KMS-11 (cell line): ENCODE measurements at regions not wholly inside any gene's neighbourhood (a gene's known extent, or its start where the extent isn't known, plus 50 kb on each side); places are given as distances from the start of the nearest gene placed in this dataset.

ENCODE experiments used
- H2AFZ ChIP-seq: fragments of 200-600 bp; sonication (generic); 2 replicates; pipeline ENCODE4 v1.6.1; 2016; ENCODE audit warnings: antibody characterized with exemption, mixed run types, low read depth
- H3K27ac ChIP-seq: fragments of 200-600 bp; sonication (generic); 2 replicates; pipeline ENCODE4 v1.6.1; 2016; ENCODE audit warnings: mild to moderate bottlenecking, mixed run types
- H3K27me3 ChIP-seq: fragments of 200-600 bp; sonication (generic); 2 replicates; pipeline ENCODE4 v1.6.1; 2017; ENCODE audit warnings: mild to moderate bottlenecking, low read depth, mixed run types, moderate library complexity; ENCODE audit not compliant: insufficient read depth
- H3K36me3 ChIP-seq: fragments of 200-600 bp; sonication (generic); 2 replicates; pipeline ENCODE4 v1.6.1; 2017; ENCODE audit warnings: mild to moderate bottlenecking, mixed run types; ENCODE audit not compliant: insufficient read depth
- H3K4me1 ChIP-seq: fragments of 200-600 bp; sonication (generic); 2 replicates; pipeline ENCODE4 v1.6.1; 2016; ENCODE audit warnings: mild to moderate bottlenecking, low read depth, mixed run types; ENCODE audit not compliant: poor library complexity, severe bottlenecking
- H3K4me2 ChIP-seq: fragments of 200-600 bp; sonication (generic); 2 replicates; pipeline ENCODE4 v1.7.0; 2016; ENCODE audit warnings: mild to moderate bottlenecking, mixed run types
- H3K4me3 ChIP-seq: fragments of 200-600 bp; sonication (generic); IDR thresholded peaks from 2 replicates; pipeline ENCODE4 v1.6.1; 2017; ENCODE audit warnings: low read depth, low read length, mixed read lengths; ENCODE audit not compliant: insufficient read depth
- H3K79me2 ChIP-seq: fragments of 200-600 bp; sonication (generic); 2 replicates; pipeline ENCODE4 v1.6.1; 2016; ENCODE audit warnings: low read depth, mixed run types; ENCODE audit not compliant: insufficient read depth
- H3K9ac ChIP-seq: fragments of 200-600 bp; sonication (generic); 2 replicates; pipeline ENCODE4 v1.6.1; 2016; ENCODE audit warnings: mild to moderate bottlenecking, mixed run types
- H4K20me1 ChIP-seq: fragments of 200-600 bp; sonication (generic); 2 replicates; pipeline ENCODE4 v1.6.1; 2016; ENCODE audit warnings: mild to moderate bottlenecking, mixed run types; ENCODE audit not compliant: insufficient read depth
- CTCF ChIP-seq: fragments of 200-600 bp; sonication (generic); conservative IDR thresholded peaks from 2 replicates; pipeline ENCODE4 v1.6.1; 2017; ENCODE audit warnings: low read depth, mild to moderate bottlenecking, antibody characterized with exemption, low read length, moderate library complexity, mixed read lengths

DNA sequence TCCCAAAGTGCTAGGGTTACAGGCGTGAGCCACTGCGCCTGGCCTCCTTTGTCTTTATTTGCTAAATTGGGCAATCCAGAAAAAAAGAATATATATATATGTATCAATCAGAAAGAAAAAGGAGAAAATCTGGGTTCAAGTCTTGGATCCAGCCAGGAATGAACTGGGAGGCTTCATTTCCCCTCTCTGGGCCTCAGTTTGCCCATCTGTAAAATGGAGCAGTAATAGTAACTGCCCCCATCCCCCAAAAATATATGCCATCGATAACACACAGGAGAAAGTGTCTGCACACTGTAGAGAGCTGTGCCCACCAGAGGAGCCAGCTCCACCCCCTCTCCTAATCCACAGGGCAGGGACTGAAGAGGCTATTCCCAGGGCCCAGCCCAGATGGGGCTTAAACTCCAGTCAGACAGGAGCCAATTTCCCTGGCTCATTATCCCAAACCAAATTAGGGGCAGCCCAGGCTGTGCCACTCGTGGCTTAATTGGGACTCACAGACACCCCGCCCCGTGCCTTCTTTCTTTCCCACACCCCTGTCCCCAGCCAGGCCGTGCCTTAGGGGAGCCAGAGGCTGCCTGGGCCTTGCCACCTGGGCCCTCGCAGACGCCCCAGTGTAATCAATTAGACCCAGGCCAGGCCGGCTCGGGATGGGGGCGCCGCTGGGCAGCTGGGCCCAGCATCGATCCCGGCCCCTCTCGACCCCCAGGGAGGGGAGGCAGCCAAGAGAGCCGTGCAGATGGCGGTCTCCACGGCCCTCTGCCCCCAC is 171.5 kb downstream of the MN1 start:
- Histone ChIP-seq H3K4me2 (no peak overlapping the region), H3K9ac (no peak overlapping the region), H3K27ac (no peak overlapping the region), H3K36me3 (no peaks in the 10 kb centered on the region), H2AFZ (no peak overlapping the region), H3K27me3 (0 out of 2 replicates have a peak, but pooled peaks cover 3% of the 10 kb centered on the region), H4K20me1 (no peaks in the 10 kb centered on the region), H3K4me3 (no peak overlapping the region), H3K79me2 (no peaks in the 10 kb centered on the region), H3K4me1 (no peaks in the 10 kb centered on the region)
- TF ChIP-seq CTCF = no peak

- Histone ChIP-seq H3K4me2 (no peak overlapping the region), H3K79me2 (no peaks in the 10 kb centered on the region), H4K20me1 (no peaks in the 10 kb centered on the region), H3K9ac (no peak overlapping the region), H3K27ac (no peak overlapping the region), H2AFZ (no peak overlapping the region), H3K4me1 (no peaks in the 10 kb centered on the region), H3K27me3 (0 out of 2 replicates have a peak, but pooled peaks cover 3% of the 10 kb centered on the region), H3K36me3 (no peaks in the 10 kb centered on the region), H3K4me3 (no peak overlapping the region)
- no peak for TF ChIP-seq CTCF
These were observed 170.8 kb downstream of the MN1 start for GRCh38 chr22:27630754-27631153.

- Histone ChIP-seq H3K4me2 (no peak overlapping the region), H3K4me3 (no peak overlapping the region), H3K36me3 (no peaks in the 10 kb centered on the region), H3K9ac (no peak overlapping the region), H3K27me3 (peaks cover 6% of the 10 kb centered on the region; the same call in 1 of the 2 replicates), H4K20me1 (no peaks in the 10 kb centered on the region), H2AFZ (no peak overlapping the region), H3K79me2 (no peaks in the 10 kb centered on the region), H3K4me1 (no peaks in the 10 kb centered on the region), H3K27ac (no peak overlapping the region)
- TF ChIP-seq CTCF = no peak
These were observed 169.9 kb downstream of the MN1 start for GRCh38 chr22:27631641-27632040.

DNA sequence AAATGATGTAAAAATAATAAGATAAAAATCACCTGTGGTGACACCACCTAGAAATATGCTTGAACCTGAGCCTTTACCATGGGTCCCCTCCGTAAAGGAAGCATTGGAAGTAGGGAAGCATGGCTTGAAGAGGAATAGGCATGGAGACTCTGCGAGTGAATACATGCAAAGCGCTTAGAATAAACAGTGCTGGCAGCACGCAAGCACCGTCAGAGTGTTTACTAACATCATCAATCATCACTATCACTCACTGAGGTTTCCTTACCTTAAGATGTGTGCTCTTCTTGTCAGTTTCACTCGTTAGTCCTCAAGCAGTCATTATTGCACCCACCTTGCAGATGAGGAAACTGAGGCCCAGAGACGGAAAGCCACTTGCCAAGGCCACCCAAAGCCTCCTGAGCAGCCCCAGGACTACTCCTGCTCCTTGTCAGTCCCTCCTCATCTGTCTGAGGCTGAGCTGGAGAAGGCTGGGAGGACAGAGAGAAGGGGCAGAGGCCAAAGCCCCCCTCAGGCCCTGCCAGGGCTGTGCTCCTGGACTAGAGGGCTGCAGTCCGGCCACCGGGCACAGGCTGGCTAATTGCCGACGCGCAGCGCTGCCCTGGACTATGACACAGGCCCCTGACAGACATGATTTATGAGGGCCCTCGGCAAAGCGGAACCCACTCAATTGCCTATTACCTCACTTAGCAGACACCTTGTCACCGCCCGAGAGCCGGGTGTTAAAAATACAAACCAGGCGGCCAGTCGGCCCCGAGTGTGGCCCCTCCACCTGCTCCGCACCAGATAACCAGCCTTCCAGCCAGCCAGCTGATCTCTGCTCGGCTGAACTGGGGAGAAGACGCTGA is 168.9 kb downstream of the MN1 start:
- H3K27me3 ChIP-seq = peaks cover 6% of the 10 kb centered on the region; the same call in 1 of the 2 replicates
- no peak overlapping the region for H3K4me3 ChIP-seq
- no peak overlapping the region for H3K4me2 ChIP-seq
- no peak overlapping the region for H3K9ac ChIP-seq
- no peak overlapping the region for H2AFZ ChIP-seq
- TF ChIP-seq CTCF = no peak
- no peaks in the 10 kb centered on the region for H4K20me1 ChIP-seq
- no peaks in the 10 kb centered on the region for H3K36me3 ChIP-seq
- no peak overlapping the region for H3K27ac ChIP-seq
- no peaks in the 10 kb centered on the region for H3K79me2 ChIP-seq
- no peaks in the 10 kb centered on the region for H3K4me1 ChIP-seq
